Spinal cord (tissue), 9 donors: ENCODE measurements at regions not wholly inside any gene's neighbourhood (a gene's known extent, or its start where the extent isn't known, plus 50 kb on each side); places are given as distances from the start of the nearest gene placed in this dataset.
"Not testable (repeated sequence)": the region's sequence is repeated elsewhere in the genome, so short reads cannot be mapped to it uniquely, and the experiment has no call there.

Experiments
- DNase-seq, 6 donors: peaks; one replicate each; pipeline versions ENCODE4 v3.0.0 to v3.0.0-alpha.2; 2013 to 2015; ENCODE audit warnings: low spot score in 6 of 6, low read depth in 4 of 6
- H3K27ac ChIP-seq: one replicate; pipeline ENCODE4 v1.5.1; 2013; ENCODE audit warnings: low read depth, low read length, control low read depth
- H3K27me3 ChIP-seq: one replicate; pipeline ENCODE4 v1.6.1; 2013; ENCODE audit warnings: low read length; ENCODE audit not compliant: control insufficient read depth, insufficient read depth
- H3K36me3 ChIP-seq: one replicate; pipeline ENCODE4 v1.6.1; 2013; ENCODE audit warnings: low read length; ENCODE audit not compliant: control insufficient read depth, insufficient read depth
- H3K4me1 ChIP-seq: one replicate; pipeline ENCODE4 v1.6.1; 2013; ENCODE audit warnings: low read length; ENCODE audit not compliant: control insufficient read depth, insufficient read depth
- H3K4me3 ChIP-seq: one replicate; pipeline ENCODE4 v1.5.1; 2013; ENCODE audit warnings: low read depth, low read length, control low read depth
- H3K9me3 ChIP-seq: one replicate; pipeline ENCODE4 v1.6.1; 2013; ENCODE audit warnings: low read length; ENCODE audit not compliant: control insufficient read depth, insufficient read depth
- WGBS: methylation state at CpG from one replicate; pipeline ENCODE4 v1.1.5; 2013; ENCODE audit warnings: missing lambda C conversion rate; ENCODE audit not compliant: insufficient coverage; 5-methylcytosine and 5-hydroxymethylcytosine counted together
- donor health status: healthy.

DNA sequence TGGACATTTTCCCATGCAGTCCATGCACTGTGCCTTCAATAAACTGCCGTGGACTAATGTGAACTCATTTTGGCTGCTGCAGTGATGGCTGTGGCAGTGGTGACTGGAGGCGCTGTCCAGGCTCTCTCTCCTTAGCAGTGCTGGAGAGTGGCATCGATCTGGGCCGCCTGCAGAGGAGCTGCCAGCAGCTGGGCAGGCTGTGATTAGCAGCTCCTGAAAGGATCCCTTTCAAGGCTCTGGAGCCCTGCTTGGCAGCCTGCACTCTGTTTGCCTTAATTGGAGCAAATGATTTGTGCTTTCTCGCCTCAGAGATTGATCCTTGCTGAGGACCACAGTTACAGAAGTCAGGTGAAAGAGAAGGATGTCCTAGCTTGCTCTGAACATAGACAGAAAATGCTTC lies 130.1 kb upstream of the VWC2 start:
- H3K4me1 ChIP-seq, result peaks cover 7% of the 10 kb centered on the region
- no peaks in the 10 kb centered on the region for H3K9me3 ChIP-seq
- no peak overlapping the region for H3K4me3 ChIP-seq
- H3K36me3 ChIP-seq, result no peaks in the 10 kb centered on the region
- WGBS, result 27% methylated on average over 5 of the region's 5 CpGs
- DNase-seq, result peak; percentile 23 to 85 (median 44)
- H3K27me3 ChIP-seq, result no peaks in the 10 kb centered on the region
- H3K27ac ChIP-seq, result no peak overlapping the region

GRCh38 chr7:49643736-49644135 lies 129.7 kb upstream of the VWC2 start:
- WGBS, result 78% methylated on average over 2 of the region's 4 CpGs
- H3K9me3 ChIP-seq, result no peaks in the 10 kb centered on the region
- no peak overlapping the region for H3K27ac ChIP-seq
- peaks cover 7% of the 10 kb centered on the region for H3K4me1 ChIP-seq
- no peaks in the 10 kb centered on the region for H3K27me3 ChIP-seq
- no peak for DNase-seq
- H3K4me3 ChIP-seq, result no peak overlapping the region
- no peaks in the 10 kb centered on the region for H3K36me3 ChIP-seq

DNA sequence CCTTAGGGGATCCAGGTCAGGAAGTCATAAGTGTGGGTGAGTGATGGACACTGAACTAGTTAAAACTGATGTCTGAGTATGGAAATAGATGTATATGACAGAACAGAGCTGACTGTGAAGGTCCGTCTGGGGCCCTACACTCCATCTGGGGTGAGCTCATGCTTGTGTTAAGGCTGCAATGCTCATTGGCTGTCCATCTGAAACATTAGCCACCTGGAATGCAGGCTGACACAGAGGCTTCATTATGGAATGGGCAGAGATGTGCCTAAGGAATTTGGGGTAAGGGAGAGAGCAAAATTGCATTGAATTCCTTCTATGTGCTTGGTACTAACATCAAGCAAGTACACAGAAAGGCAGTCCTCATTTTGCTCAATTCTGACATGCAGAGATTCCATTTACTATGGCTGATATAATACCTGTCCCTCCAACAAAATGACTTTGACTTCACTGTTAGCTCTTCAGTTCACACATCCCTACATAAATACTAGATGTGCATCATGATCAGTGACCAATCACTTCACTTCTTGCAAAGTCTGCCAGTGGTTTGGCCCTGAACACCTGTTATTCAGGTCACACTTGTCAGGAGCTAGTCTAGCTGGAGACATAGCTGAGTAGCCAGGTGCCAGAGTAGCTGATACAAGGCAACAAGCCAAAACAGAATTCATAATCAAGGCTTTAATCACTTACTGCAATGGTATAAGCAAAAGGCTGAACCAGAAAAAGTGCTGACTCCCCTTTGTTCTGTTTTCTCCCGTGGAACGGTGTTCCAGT lies 128.9 kb upstream of the VWC2 start:
- WGBS, result 73% methylated on average over 3 of the region's 3 CpGs
- Histone ChIP-seq H3K4me3 (no peak overlapping the region), H3K36me3 (no peaks in the 10 kb centered on the region), H3K9me3 (no peaks in the 10 kb centered on the region), H3K27me3 (no peaks in the 10 kb centered on the region), H3K27ac (no peak overlapping the region), H3K4me1 (peaks cover 7% of the 10 kb centered on the region)
- DNase-seq, result peak in 1 of 6 donors; percentile 28

GRCh38 chr7:49645296-49645695 lies 128.1 kb upstream of the VWC2 start:
- H3K9me3 ChIP-seq, result no peaks in the 10 kb centered on the region
- H3K36me3 ChIP-seq, result no peaks in the 10 kb centered on the region
- H3K27me3 ChIP-seq, result no peaks in the 10 kb centered on the region
- H3K4me1 ChIP-seq, result peaks cover 7% of the 10 kb centered on the region
- no CpG with 5 or more reads among the region's 3 CpGs for WGBS
- DNase-seq, result no peak
- H3K27ac ChIP-seq, result no peak overlapping the region
- H3K4me3 ChIP-seq, result no peak overlapping the region

GRCh38 chr7:49660170-49660783 lies 113.2 kb upstream of the VWC2 start:
- DNase-seq, result peak in 1 of 6 donors; percentile 13
- Histone ChIP-seq H3K9me3 (no peaks in the 10 kb centered on the region), H3K4me1 (no peaks in the 10 kb centered on the region), H3K36me3 (no peaks in the 10 kb centered on the region), H3K4me3 (no peak overlapping the region), H3K27me3 (no peaks in the 10 kb centered on the region), H3K27ac (no peak overlapping the region)
- WGBS, result no CpG with 5 or more reads among the region's 3 CpGs

GRCh38 chr7:49660976-49661375 lies 112.5 kb upstream of the VWC2 start:
- H3K4me3 ChIP-seq, result no peak overlapping the region
- H3K27me3 ChIP-seq, result no peaks in the 10 kb centered on the region
- H3K36me3 ChIP-seq, result no peaks in the 10 kb centered on the region
- H3K9me3 ChIP-seq, result no peaks in the 10 kb centered on the region
- H3K27ac ChIP-seq, result no peak overlapping the region
- WGBS, result no CpG with 5 or more reads among the region's 14 CpGs
- H3K4me1 ChIP-seq, result no peaks in the 10 kb centered on the region
- DNase-seq, result no peak

- H3K9me3 ChIP-seq, H3K27me3 ChIP-seq, DNase-seq, H3K36me3 ChIP-seq, H3K27ac ChIP-seq, H3K4me1 ChIP-seq, H3K4me3 ChIP-seq: not testable (repeated sequence)
- 97% methylated on average over 7 of the region's 10 CpGs for WGBS
These were observed 107.5 kb upstream of the VWC2 start for GRCh38 chr7:49665963-49666362.

- Histone ChIP-seq H3K36me3 (no peaks in the 10 kb centered on the region), H3K27me3 (no peaks in the 10 kb centered on the region), H3K9me3 (no peaks in the 10 kb centered on the region), H3K27ac (no peak overlapping the region), H3K4me1 (no peaks in the 10 kb centered on the region), H3K4me3 (no peak overlapping the region)
- peak in 1 of 6 donors; percentile 28 for DNase-seq
- WGBS, result no CpG with 5 or more reads among the region's 1 CpG
These were observed 106.7 kb upstream of the VWC2 start for GRCh38 chr7:49666764-49667163.

DNA sequence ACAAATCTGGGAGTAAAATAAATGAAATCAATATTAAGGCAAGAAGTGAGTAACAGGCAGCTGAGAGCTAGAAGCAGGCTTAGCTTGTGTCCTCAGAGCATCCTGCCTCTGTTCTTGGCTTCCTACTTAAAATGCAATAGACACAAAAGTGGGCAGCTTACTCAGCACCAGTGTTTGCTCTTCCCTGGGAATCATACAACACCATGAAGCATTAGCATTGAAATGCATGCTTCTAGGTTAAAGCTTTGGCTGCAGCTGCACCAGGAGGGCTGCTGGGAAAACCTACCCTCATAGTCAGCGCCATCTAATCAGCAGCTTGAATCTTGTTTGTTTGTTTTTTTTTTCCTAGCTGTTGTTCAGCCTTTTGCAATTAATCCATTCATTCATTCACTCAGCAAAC lies 104.2 kb upstream of the VWC2 start:
- H3K27me3 ChIP-seq, result no peaks in the 10 kb centered on the region
- no peaks in the 10 kb centered on the region for H3K36me3 ChIP-seq
- H3K4me3 ChIP-seq, result no peak overlapping the region
- DNase-seq, result peak in 2 of 6 donors; percentile 12 to 20
- WGBS, result 57% methylated on average over 1 of the region's 1 CpG
- H3K9me3 ChIP-seq, result no peaks in the 10 kb centered on the region
- H3K27ac ChIP-seq, result no peak overlapping the region
- H3K4me1 ChIP-seq, result no peaks in the 10 kb centered on the region

DNA sequence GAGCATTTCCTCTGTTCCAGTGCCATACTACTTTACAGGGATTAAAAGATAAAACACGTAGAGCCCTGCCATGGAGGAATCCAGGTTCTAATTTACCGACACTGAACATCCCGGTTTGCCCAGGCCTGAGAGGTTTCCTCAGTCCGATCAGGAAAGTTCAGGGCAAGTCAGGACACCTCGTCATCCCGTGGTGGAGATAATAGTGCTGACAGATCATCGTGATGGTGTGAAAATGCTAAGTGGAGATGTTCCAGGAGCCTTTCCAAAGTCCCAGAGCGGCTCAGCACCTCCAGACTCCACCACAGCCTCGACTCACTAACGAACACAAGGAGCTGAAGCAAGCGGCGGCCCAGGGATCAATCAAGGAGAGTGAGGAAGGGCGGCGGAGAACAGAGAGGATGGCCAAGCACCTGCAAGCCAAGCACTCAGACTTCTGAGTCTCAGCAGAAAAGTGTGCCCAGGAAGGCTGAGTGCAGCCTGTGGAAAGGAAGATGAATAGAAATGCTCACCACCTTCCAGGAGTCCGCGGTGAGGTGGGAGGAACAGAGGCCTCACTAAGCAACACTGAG lies 103.7 kb upstream of the VWC2 start:
- Histone ChIP-seq H3K36me3 (no peaks in the 10 kb centered on the region), H3K4me3 (no peak overlapping the region), H3K27me3 (no peaks in the 10 kb centered on the region), H3K27ac (no peak overlapping the region), H3K4me1 (no peaks in the 10 kb centered on the region), H3K9me3 (no peaks in the 10 kb centered on the region)
- no peak for DNase-seq
- 87% methylated on average over 9 of the region's 16 CpGs for WGBS
